ENCODE measurements at regions not wholly inside any gene's neighbourhood (a gene's known extent, or its start where the extent isn't known, plus 50 kb on each side); places are given as distances from the start of the nearest gene placed in this dataset.
"Not testable (repeated sequence)": the region's sequence is repeated elsewhere in the genome, so short reads cannot be mapped to it uniquely, and the experiment has no call there.

DNA sequence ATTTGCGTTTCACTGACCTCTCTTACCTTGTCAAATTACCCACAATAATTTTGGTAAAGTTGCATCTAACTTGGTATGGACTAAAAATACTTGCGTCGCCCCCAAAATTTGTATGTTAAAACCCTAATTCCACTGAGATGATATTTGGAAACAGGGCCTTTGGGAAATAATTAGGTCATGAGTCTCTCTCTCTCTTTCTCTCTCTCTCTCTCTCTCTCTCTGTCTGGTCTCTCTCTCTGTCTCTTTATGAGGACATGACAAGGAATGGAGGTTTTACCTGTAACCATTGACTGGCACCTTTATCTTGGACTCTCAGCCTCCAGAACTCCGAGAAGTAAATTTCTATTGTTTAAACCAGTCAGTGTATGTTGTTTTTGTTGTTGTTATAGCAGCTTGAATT lies 111.5 kb upstream of the BDP1 start:
- not testable (repeated sequence) for DNase-seq (ENCODE audit: low spot score)

GRCh38 chr5:71372601-71373000 lies 82.8 kb upstream of the BDP1 start:
- not testable (repeated sequence) for DNase-seq (ENCODE audit: low spot score)

DNA sequence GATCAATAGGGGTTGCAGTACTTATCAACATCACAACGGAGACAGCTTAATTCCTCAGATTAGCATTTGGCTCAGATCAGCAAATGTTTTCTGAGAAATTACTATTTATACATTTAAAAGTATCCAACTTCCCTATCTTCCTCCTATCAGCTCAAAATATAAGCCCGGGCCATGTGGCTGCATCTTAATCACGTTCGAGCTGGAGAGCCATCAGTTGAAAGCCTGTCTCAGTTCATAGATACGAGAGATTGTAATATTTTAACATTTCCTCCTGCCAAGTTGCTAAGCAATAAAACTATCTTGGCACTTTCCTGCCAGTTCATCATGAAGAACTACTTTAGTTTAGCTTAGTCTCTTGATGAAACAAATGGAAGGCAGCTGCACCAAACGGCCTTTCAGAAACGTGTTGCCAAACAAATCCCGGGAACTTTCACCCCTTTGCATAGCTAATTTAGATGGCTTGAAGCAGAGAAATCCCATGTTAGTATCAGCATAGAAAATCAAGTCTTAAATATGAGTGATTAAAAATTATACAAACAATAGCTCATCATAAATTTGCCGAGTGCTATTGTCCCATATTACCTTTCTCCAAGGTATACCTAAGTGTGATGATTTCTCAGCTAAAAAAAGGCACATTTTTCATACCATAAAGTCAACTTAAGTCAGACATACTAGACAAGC lies 82.3 kb upstream of the BDP1 start:
- DNase-seq (ENCODE audit: low spot score) = not testable (repeated sequence)

DNA sequence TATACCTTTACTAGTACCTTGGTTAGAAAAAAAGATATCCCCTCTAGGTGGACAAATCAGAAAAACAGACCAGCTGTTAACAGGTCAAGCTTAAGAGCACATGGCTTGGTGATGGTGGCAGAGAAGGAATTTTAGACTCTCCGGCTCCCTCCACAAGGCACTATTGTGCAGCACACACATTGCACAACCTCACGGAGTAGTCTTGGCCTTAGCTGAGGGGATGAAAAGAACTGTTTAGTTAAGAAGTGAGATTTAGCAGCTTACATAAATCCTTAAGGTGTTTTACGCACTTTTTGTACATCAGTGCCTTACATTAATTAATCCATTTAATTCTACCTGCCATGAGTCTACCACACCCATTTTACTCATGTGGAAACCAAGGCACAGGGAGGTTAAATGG lies 71.2 kb upstream of the BDP1 start:
- DNase-seq (ENCODE audit: low spot score) = not testable (repeated sequence)

- no peak for DNase-seq (ENCODE audit: low spot score)
Observed at GRCh38 chr5:71384706-71385105, 70.7 kb upstream of the BDP1 start.

DNA sequence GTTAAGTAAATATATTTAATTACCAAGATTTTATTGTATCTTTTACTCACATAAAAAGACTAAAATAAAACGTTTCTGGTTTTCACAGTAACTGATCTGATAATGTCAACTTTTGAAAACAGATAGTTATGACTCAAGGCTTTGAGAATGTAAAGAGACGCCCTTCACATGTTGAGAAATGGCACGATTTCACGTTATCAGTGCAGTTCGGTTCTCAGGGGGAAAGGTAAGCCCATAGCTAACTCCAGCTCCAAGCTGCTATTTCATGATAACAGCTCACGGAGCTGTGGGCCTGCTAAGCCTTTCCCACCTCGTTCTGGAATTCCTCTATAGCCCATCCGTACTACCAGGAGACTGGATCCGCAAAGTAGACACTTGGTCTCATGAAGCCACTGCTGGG lies 70.2 kb upstream of the BDP1 start:
- peak; percentile 11 for DNase-seq (ENCODE audit: low spot score)

DNA sequence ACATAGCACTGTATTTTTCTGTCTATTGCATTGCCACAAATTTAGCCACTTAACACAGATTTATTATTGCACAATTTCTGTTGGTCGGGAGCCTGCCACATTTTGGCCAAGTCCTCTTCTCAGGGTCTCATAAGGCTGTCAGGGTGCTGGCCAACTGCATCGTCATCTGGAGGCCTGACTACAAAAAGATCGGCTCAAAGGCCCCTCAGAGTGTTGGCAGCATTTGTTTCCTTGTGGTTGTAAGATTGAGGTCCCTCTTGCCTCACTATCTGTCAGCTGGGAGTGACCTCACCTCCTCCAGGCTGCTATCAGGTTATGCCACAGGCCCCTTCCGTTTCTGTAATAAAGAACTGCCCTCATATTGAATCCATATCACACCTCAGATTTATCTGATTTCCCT lies 67.3 kb upstream of the BDP1 start:
- DNase-seq (ENCODE audit: low spot score) = not testable (repeated sequence)

- DNase-seq (ENCODE audit: low spot score) = not testable (repeated sequence)
Observed at GRCh38 chr5:71398400-71398799, 57.1 kb upstream of the BDP1 start.

GRCh38 chr5:71398859-71399258 lies 56.6 kb upstream of the BDP1 start:
- DNase-seq (ENCODE audit: low spot score) = not testable (repeated sequence)

GRCh38 chr5:71399443-71399842 lies 56.0 kb upstream of the BDP1 start:
- DNase-seq (ENCODE audit: low spot score) = not testable (repeated sequence)

DNA sequence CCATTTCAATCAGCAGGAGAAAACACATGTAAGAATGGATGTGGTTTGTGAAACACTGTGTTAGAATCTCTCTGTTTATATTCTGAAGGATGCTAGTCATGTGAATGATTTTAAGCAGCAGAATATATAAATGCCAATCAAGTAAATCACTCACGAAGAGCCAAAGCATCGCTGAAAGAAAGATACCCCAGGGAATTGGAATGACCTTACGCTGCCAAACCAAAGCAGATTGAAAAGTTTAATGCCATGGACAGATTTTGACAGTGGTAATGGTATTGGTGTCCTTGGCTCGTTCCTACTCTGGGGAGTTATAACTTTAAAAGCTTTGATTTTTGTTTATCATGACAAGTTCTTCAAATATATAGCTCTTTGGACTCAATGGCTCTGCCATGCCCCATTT lies 54.8 kb upstream of the BDP1 start:
- not testable (repeated sequence) for DNase-seq (ENCODE audit: low spot score)

GRCh38 chr5:71401150-71401549 lies 54.3 kb upstream of the BDP1 start:
- DNase-seq (ENCODE audit: low spot score) = not testable (repeated sequence)

DNA sequence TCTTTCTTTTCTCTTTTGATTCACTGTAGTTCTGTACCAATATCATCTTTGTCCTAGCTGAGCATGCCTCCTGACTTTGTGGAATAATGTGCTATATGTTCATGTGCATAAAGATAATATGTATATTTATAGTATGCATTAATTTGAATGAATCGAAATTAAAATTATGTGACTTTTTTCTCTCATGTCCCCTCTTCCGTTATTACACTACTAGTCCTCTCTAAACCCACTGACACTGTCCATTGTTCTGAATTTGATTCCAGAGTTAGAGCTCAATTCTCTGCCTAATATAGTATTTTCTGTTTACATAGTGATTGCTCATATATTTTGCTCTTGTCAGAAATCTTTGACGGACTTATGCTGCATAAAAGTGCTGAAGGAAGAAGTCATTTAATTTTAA lies 53.9 kb upstream of the BDP1 start:
- DNase-seq (ENCODE audit: low spot score) = not testable (repeated sequence)

GRCh38 chr5:71404441-71404840 lies 51.0 kb upstream of the BDP1 start:
- DNase-seq (ENCODE audit: low spot score) = not testable (repeated sequence)

DNA sequence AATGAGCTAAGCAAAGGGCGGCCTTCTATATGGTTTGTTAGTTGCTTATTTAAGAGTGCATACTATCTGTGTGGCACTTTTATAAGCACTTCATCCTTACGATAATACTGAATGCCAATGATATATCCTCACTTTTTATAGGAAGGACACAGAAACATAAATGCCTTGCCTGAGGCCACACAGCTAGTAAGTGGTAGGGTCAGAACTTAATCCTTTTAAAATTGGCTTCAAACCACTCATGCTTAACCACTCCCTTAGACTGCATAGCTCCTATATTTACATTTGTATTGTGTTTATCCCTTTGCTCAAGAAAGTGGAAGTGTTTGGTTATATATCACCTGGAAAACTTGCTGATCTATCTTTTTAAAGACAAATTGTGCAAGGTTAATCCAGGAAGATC lies 50.5 kb upstream of the BDP1 start:
- DNase-seq (ENCODE audit: low spot score) = not testable (repeated sequence)
